ENCODE measurements at regions not wholly inside any gene's neighbourhood (a gene's known extent, or its start where the extent isn't known, plus 50 kb on each side); places are given as distances from the start of the nearest gene placed in this dataset.

DNA sequence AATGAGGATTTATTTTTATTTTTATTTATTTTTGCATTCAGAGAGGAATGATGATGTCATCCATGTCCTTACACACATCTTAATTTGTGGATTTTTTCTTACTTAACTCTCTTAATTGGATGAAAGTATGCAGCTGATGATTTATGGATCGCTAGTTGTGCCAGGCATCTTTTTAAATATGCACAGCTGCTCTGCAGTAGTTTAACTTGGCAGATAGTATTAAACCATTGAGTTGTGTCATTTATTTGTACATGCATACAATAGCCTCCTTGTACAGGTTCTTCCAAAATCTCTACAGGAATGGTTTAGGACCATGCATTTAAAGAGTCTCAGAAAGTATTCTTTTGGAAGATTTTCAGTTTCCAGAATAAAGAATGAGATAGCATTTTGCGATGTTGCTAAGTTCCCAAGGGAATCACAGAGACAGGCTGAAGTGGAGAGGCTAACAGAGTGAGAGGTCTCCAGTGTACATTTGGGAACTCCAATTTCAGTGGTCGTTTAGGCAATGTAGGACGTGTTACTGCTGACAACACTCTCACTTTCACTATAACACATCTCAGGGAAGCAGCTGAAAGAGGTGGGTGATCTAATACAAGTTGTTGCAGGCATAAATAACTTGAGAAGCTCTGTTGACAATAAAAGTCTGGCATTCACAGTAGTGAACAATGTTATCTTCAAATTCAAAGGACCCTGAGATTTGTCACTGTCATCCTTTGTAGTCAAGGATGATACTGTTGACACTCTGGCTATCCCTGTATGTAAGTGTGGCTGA, 49.9 kb upstream of the SCRG1 start (continued):
- TF ChIP-seq TCF12 (IDR thresholded peaks at IDR 0.05; ENCODE audit: low read depth, low read length), result no peak

All from H1 (cell line).